ENCODE measurements at regions not wholly inside any gene's neighbourhood (a gene's known extent, or its start where the extent isn't known, plus 50 kb on each side); places are given as distances from the start of the nearest gene placed in this dataset.

DNA sequence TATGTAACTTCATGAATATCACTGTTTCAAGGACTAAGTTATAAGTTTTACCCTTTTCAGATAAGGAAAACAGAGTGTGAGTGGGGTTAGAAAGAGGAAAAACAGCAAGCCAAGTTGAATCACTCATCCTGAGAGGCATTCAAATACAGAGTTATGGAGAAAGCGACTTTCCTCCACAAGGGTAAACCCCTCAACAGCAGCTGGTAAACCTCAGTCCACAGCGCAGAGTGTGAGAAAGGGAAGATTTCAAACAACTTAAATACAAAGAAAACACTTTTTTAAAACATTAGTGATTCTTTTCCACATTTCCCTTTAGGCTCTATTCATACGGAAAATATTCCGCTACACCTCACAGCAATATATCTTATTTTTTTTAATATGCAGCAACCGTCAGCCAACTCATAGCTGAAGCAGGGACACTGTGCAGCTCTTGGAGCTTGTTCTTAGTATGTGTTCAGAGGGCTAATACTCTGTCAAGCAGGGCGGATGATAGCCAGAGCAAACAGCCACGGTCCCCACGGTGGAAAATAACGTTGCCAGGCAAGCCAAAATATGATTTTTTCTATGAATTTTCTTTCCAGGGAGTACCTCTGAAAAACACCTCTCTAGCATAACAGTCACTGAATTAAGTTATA lies 488.9 kb upstream of the FAT1 start:
- TF ChIP-seq GATA2 (IDR thresholded peaks at IDR 0.05; ENCODE audit: low read depth, low read length): no peak
- TF ChIP-seq GATA3 (IDR thresholded peaks at IDR 0.05; ENCODE audit: low read depth, low read length): no peak
